ENCODE measurements at regions not wholly inside any gene's neighbourhood (a gene's known extent, or its start where the extent isn't known, plus 50 kb on each side); places are given as distances from the start of the nearest gene placed in this dataset.

- DNase-seq: no peak
Measured at GRCh38 chr6:1516742-1517520, 92.8 kb upstream of the FOXC1 start.

GRCh38 chr6:1518855-1519254 is 90.9 kb upstream of the FOXC1 start:
- no peak for DNase-seq

- no peak for DNase-seq
Measured at GRCh38 chr6:1519597-1519996, 90.1 kb upstream of the FOXC1 start.

- DNase-seq: no peak
Measured at GRCh38 chr6:1522779-1523178, 86.9 kb upstream of the FOXC1 start.

GRCh38 chr6:1524040-1524480 is 85.7 kb upstream of the FOXC1 start:
- peak; percentile 33 to 57 for DNase-seq

DNA sequence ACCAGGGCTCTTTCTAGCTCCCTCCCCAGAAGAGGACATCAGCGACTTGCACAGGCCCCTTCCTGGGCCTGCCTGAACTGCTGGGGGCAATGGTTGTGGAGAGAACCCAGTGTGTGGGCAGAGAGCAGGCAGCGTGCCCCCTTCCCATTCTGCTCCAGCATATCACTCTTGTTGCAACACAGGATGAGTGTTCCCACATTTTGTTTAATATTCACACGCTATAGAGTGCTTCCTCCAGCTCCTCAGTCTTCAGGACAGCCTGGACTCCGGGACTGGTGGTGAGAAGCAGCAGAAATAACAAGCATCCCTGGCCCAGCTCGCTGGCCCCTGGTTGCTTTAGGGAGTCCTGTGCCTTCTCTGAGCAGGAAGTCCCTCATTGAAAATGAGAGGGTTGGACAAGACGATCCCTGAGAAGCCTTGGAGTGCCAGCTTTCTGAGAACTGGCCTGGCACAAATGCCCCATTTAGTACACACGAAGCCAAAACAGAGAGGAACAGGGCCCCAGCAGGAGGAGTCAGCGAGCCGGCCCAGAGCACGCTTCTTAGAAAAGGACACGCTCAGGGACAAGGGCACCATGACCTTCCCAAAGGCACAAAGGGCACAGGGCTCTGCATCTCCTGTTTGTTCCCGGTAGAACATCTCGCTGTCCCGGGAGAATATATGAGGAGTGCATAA is 84.2 kb upstream of the FOXC1 start:
- DNase-seq: no peak

DNA sequence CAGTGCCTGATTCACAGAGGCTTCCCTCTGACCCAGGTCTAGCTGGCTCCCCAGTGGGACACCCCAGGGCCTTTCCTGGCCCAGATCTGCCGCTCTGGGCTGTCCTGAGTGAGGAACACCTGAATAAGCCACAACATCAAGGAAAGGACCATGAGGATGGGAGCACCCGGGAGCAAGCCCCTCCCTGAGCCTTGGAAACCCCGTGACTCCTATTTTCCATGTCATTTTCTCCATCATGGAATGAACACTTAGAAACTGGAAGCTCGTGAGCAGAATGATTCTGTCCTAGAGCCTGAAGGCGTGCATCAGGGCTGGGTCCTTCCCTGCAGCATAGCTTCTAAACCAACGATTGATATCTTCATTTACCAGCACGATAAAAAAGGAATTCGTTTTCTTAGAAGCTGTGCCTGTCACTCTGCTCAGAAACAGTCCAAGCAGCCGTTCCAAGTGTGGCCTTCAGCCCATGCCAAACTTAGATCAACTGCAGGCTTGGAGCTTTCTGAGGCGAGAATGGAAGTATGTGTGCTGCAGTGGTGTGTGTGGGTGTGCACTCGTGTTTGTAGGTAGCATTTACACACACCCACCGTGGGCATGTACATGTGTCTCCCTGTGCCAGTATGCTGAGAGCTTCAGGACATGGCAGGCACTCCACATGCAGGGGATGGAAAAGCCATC is 83.2 kb upstream of the FOXC1 start:
- DNase-seq: no peak

DNA sequence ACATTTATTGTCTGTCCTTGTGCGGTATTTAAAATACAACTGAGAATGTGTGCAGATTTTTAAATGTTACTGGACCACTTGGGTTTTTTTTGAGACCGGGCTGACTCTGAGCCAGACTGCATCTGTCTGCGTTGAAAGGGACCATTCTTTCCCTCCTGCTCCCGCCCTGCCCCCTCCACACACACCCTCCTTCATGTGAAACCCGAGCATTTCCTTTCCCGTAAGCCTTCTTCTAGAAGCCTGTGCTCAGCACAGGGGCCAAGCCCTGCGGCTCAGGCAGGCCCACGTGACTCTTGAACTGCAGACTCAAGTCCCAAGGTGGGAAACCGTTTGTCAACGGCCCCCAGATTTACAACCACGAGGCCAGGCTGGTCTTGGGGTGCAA is 82.7 kb upstream of the FOXC1 start:
- DNase-seq: no peak

GRCh38 chr6:1535295-1535694 is 74.4 kb upstream of the FOXC1 start:
- no peak for DNase-seq

DNA sequence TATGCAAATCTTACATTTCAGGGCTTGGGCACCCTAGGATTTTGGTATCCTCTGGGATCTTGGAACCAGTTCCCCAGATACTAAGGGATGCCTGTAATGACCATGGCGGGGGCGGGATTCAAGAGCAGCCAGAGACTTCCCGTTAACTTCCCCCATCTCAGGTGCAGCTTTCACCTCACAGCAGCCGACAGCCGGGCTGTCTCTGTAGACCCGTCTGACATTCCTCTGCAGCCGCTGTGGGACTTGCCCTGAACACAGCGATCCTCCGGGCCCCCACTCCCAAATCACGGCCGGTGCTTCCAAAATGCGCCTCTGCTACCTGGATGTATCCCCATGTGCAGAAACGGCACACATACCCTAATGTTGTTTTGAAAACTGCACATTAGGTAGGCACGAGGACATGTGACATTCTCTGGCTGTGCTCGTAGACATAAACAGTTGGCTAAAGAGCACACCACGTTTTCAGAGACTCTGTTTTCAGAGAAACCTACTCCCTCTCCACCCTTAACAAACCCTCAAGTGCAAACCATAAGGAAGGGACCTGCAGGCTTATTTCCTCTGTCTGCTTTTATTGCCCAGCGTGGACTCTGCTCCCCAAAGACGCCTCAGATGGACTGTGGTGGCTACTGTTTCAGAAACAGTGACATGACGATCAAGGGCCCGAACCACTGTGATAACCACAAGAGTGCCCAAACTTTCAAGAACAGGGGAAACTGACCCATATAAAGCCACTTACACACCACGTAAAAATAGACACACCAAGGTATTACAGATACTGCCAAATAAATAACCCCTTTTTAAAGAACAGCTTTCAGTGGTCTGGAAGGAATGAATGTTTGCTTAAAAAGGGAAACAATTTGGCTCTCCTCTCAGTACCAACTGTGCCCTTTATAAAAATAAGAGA is 72.9 kb upstream of the FOXC1 start:
- DNase-seq: no peak

DNA sequence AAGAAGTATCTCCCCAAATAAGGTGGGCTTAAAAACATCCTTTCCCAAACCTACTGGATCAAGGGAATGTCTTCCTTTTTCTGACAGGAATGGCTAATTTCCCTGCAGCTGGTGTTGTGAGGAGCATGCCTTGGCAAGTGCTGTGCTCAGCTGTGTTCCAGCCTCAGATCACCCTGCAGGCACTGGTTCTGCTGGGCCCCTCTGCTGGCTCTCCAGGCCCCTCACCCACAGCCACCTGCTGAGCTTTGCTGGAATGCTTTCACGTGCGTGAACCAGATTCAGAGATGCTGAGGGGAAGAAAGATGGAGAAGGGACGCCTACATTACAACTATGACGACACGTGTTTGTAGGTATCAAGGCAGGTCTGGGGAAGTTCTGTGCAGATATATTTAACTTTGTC is 71.3 kb upstream of the FOXC1 start:
- no peak for DNase-seq

- no peak for DNase-seq
Measured at GRCh38 chr6:1538810-1539478, 70.8 kb upstream of the FOXC1 start.

GRCh38 chr6:1540864-1541521 is 68.7 kb upstream of the FOXC1 start:
- no peak for DNase-seq

DNA sequence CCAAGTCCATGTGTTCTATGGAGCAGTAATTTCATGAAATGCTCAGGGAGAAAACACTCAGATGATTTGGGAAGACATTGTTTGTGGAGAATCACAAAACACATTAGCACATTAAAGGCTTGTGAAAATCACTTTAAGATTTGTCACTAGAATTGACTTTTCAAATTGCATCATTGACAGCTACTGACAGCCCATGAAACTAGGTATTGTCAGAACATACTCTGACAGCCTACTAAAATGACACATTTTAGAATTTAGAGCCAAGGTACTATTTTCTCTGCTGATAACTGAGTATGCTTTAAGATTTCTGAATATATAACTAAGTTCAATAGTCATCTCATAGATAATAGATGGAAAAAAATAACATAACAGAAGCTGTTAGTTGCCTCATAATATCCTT is 67.4 kb upstream of the FOXC1 start:
- DNase-seq: no peak

DNA sequence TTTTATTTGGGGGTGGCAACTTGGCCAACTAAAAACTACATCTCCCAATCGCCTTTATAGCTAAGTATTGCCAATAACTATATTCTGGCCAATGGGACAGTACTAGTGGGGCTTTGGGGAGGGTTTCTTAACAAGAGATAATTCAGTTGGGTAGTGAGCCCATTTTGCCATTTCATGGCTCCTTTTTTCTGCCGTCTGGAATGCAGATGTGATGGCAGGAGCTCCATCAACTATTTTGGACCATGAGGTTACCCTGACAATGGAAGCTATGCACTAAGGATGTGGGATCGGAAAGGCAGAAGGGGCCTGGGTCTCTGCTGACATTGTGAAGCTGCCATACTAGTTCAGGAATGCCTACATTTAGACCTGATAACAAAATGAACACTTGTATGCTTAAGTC is 67.0 kb upstream of the FOXC1 start:
- no peak for DNase-seq

DNA sequence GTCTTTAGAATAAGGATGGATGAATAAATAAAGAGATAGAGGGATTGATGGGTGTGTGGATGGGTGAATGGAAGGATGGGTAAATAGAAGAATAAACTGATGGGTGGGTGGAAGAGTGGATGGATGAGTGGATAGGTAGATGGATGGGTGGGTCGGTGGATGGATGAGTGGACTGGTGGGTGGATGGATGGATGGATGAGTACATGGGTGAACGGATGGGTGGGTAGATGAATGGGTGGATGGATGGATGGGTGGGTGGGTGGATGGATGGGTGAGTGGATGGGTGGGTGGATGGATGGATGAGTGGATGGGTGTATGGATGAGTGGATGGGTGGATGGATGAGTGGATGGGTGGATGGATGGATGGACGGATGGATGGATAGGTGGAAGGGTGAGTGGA is 65.7 kb upstream of the FOXC1 start:
- no peak for DNase-seq

DNA sequence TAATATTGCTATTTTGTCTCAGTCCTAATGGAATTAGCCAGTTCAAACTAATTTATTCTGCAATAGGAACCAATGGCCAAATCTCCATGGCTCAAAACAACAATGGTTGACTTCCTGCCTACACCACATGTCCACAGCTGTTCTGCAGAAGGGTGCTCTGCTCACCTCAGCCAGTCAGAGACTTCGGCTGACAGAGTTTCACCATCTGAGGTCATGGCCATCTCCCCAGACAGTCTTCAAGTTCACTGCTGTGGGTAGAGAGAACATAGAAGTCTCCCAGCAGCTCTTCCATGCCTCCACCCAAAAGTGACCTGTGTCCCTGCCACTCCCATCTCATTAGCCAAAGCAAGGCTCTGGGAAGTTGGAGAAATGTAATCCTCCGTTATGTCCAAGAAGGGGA is 65.1 kb upstream of the FOXC1 start:
- DNase-seq: no peak

GRCh38 chr6:1545654-1546053 is 64.1 kb upstream of the FOXC1 start:
- no peak for DNase-seq

GRCh38 chr6:1547785-1548184 is 61.9 kb upstream of the FOXC1 start:
- no peak for DNase-seq

DNA sequence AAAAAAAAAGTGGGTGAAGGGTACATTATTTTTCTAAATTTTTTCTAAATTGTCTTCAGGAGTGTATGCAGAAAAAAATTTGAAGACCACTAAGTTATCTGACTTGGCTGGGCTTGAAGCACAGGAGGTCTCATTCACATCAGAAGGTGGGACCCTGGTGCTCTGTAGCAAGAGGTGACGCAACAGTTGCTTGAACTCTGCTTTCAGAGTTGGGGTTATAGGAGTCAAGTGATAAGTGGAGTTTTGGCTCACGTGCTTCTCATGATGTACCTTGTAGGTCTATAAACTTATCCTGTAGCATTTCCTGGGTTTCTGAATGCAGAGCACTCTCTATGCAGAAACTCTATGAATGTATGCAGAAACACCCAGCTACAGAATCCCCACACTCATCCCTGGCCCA is 58.5 kb upstream of the FOXC1 start:
- no peak for DNase-seq

- DNase-seq: peak; percentile 24 to 32
Measured at GRCh38 chr6:1552296-1552761, 57.4 kb upstream of the FOXC1 start.
